ENCODE measurements at regions not wholly inside any gene's neighbourhood (a gene's known extent, or its start where the extent isn't known, plus 50 kb on each side); places are given as distances from the start of the nearest gene placed in this dataset.
"Not testable (repeated sequence)": the region's sequence is repeated elsewhere in the genome, so short reads cannot be mapped to it uniquely, and the experiment has no call there.

DNA sequence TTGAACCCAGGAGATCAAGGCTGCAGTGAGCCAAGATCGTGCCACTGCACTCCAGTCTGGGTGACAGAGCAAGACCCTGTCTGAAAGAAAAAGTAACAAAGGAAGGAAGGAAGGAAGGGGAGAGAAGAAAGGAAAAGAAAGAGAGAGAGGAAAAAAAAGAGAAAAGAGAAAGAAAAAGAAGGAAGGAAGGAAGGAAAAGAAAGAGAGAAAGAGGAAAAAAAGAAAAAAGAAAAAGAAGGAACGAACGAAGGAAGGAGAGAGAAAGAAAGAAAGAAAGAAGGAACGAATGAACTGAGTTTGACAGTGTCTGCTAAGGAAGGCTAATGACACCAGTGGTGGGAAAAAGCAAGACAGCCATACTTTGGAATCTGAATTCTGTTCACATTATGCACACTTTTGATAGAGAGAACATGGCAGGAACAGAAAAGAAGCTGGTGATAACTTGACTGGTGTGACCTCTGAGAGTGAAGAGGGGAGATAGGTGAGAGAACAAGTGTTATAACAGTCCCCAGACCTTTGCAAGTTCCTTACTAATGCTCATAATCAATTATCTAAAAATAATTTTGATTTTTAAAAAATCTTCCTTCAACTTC is 93.3 kb upstream of the MYLIP start:
- Histone ChIP-seq H3K9me3 (ENCODE audit: control insufficient read depth in 2 of 2, insufficient read depth in 1 of 2, low read depth in 1 of 2, low read length in 1 of 2) (peaks cover 0 to 17% of the 10 kb centered on the region in 2 donors), H3K27ac (ENCODE audit: low read depth in 1 of 3, low read length in 2 of 3) (no peak overlapping the region), H3K4me1 (ENCODE audit: control insufficient read depth in 3 of 3, insufficient read depth in 2 of 3, low read depth in 1 of 3, low read length in 2 of 3) (no peaks in the 10 kb centered on the region), H3K27me3 (ENCODE audit: control insufficient read depth in 3 of 3, insufficient read depth in 3 of 3, low read length in 3 of 3) (no peaks in the 10 kb centered on the region), H3K36me3 (ENCODE audit: control insufficient read depth in 3 of 3, insufficient read depth in 2 of 3, low read depth in 1 of 3, low read length in 3 of 3) (no peaks in the 10 kb centered on the region), H3K4me3 (ENCODE audit: low read depth in 1 of 3, low read length in 3 of 3) (no peak overlapping the region)
- DNase-seq (no peak), FAIRE-seq (no peak)
- WGBS, 3 donors = 79 to 87% (median 80%) methylated on average over 4 of the region's 4 CpGs

GRCh38 chr6:16033214-16033613 is 95.7 kb upstream of the MYLIP start:
- FAIRE-seq (no peak), DNase-seq (no peak)
- Histone ChIP-seq H3K4me1 (ENCODE audit: control insufficient read depth in 3 of 3, insufficient read depth in 2 of 3, low read depth in 1 of 3, low read length in 2 of 3) (no peaks in the 10 kb centered on the region), H3K9me3 (ENCODE audit: control insufficient read depth in 2 of 2, insufficient read depth in 1 of 2, low read depth in 1 of 2, low read length in 1 of 2) (peaks cover 0 to 8% of the 10 kb centered on the region in 2 donors), H3K27me3 (ENCODE audit: control insufficient read depth in 3 of 3, insufficient read depth in 3 of 3, low read length in 3 of 3) (no peaks in the 10 kb centered on the region), H3K27ac (ENCODE audit: low read depth in 1 of 3, low read length in 2 of 3) (no peak overlapping the region), H3K36me3 (ENCODE audit: control insufficient read depth in 3 of 3, insufficient read depth in 2 of 3, low read depth in 1 of 3, low read length in 3 of 3) (no peaks in the 10 kb centered on the region), H3K4me3 (ENCODE audit: low read depth in 1 of 3, low read length in 3 of 3) (no peak overlapping the region)
- WGBS, 3 donors = 25 to 49% (median 43%) methylated on average over 3 of the region's 3 CpGs

- no peak overlapping the region for H3K4me3 ChIP-seq (ENCODE audit: low read depth in 1 of 3, low read length in 3 of 3)
- 79 to 84% (median 82%) methylated on average over 6 of the region's 6 CpGs for WGBS, 3 donors
- no peak for FAIRE-seq
Measured at GRCh38 chr6:16031278-16031981, 97.5 kb upstream of the MYLIP start.

GRCh38 chr6:16028966-16029365 is 99.9 kb upstream of the MYLIP start:
- Histone ChIP-seq H3K9me3 (ENCODE audit: control insufficient read depth in 2 of 2, insufficient read depth in 1 of 2, low read depth in 1 of 2, low read length in 1 of 2) (peaks cover 0 to 8% of the 10 kb centered on the region in 2 donors), H3K4me1 (ENCODE audit: control insufficient read depth in 3 of 3, insufficient read depth in 2 of 3, low read depth in 1 of 3, low read length in 2 of 3) (no peaks in the 10 kb centered on the region), H3K36me3 (ENCODE audit: control insufficient read depth in 3 of 3, insufficient read depth in 2 of 3, low read depth in 1 of 3, low read length in 3 of 3) (no peaks in the 10 kb centered on the region), H3K4me3 (ENCODE audit: low read depth in 1 of 3, low read length in 3 of 3) (no peak overlapping the region), H3K27ac (ENCODE audit: low read depth in 1 of 3, low read length in 2 of 3) (no peak overlapping the region), H3K27me3 (ENCODE audit: control insufficient read depth in 3 of 3, insufficient read depth in 3 of 3, low read length in 3 of 3) (no peaks in the 10 kb centered on the region)
- FAIRE-seq (no peak), DNase-seq (no peak)
- 79 to 91% (median 88%) methylated on average over 3 of the region's 3 CpGs for WGBS, 3 donors

More at GRCh38 chr6:16031278-16031981, 97.5 kb upstream of the MYLIP start:
- Histone ChIP-seq H3K36me3 (ENCODE audit: control insufficient read depth in 3 of 3, insufficient read depth in 2 of 3, low read depth in 1 of 3, low read length in 3 of 3) (no peaks in the 10 kb centered on the region), H3K9me3 (ENCODE audit: control insufficient read depth in 2 of 2, insufficient read depth in 1 of 2, low read depth in 1 of 2, low read length in 1 of 2) (peaks cover 0 to 8% of the 10 kb centered on the region in 2 donors), H3K4me1 (ENCODE audit: control insufficient read depth in 3 of 3, insufficient read depth in 2 of 3, low read depth in 1 of 3, low read length in 2 of 3) (no peaks in the 10 kb centered on the region), H3K27ac (ENCODE audit: low read depth in 1 of 3, low read length in 2 of 3) (no peak overlapping the region), H3K27me3 (ENCODE audit: control insufficient read depth in 3 of 3, insufficient read depth in 3 of 3, low read length in 3 of 3) (no peaks in the 10 kb centered on the region)
- DNase-seq = no peak

GRCh38 chr6:16020259-16020658 is 108.6 kb upstream of the MYLIP start:
- no peaks in the 10 kb centered on the region for H3K4me1 ChIP-seq (ENCODE audit: control insufficient read depth in 3 of 3, insufficient read depth in 2 of 3, low read depth in 1 of 3, low read length in 2 of 3)
- H3K36me3 ChIP-seq (ENCODE audit: control insufficient read depth in 3 of 3, insufficient read depth in 2 of 3, low read depth in 1 of 3, low read length in 3 of 3) = no peaks in the 10 kb centered on the region
- DNase-seq (no peak), FAIRE-seq (no peak)
- H3K9me3 ChIP-seq (ENCODE audit: control insufficient read depth in 2 of 2, insufficient read depth in 1 of 2, low read depth in 1 of 2, low read length in 1 of 2) = no peaks in the 10 kb centered on the region
- no peaks in the 10 kb centered on the region for H3K27me3 ChIP-seq (ENCODE audit: control insufficient read depth in 3 of 3, insufficient read depth in 3 of 3, low read length in 3 of 3)
- H3K27ac ChIP-seq (ENCODE audit: low read depth in 1 of 3, low read length in 2 of 3) = no peak overlapping the region
- WGBS, 3 donors = 78 to 80% (median 80%) methylated on average over 3 of the region's 3 CpGs
- no peak overlapping the region for H3K4me3 ChIP-seq (ENCODE audit: low read depth in 1 of 3, low read length in 3 of 3)

DNA sequence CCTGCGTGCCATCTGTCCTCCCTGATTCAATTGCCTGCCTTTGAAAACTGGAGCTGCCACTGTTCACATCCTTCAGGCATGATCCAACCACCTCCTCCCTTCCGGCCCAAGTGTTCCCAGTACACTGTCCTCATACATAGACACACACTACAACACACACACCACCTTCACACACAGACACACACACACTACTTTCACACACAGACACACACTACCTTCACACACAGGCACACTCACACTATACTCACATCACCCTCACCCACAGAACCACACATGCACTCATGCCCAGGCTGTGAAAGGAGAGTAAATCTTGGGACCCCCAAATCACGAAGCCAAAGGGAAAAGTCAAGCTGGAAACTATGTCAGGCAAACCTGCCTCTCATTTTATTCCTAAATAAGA is 109.4 kb upstream of the MYLIP start:
- no peaks in the 10 kb centered on the region for H3K4me1 ChIP-seq (ENCODE audit: control insufficient read depth in 3 of 3, insufficient read depth in 2 of 3, low read depth in 1 of 3, low read length in 2 of 3)
- H3K27ac ChIP-seq (ENCODE audit: low read depth in 1 of 3, low read length in 2 of 3) = no peak overlapping the region
- no peak for FAIRE-seq
- WGBS, 3 donors = 69 to 87% (median 86%) methylated on average over 3 of the region's 3 CpGs
- H3K9me3 ChIP-seq (ENCODE audit: control insufficient read depth in 2 of 2, insufficient read depth in 1 of 2, low read depth in 1 of 2, low read length in 1 of 2) = no peaks in the 10 kb centered on the region
- no peak overlapping the region for H3K4me3 ChIP-seq (ENCODE audit: low read depth in 1 of 3, low read length in 3 of 3)
- no peaks in the 10 kb centered on the region for H3K36me3 ChIP-seq (ENCODE audit: control insufficient read depth in 3 of 3, insufficient read depth in 2 of 3, low read depth in 1 of 3, low read length in 3 of 3)
- no peak for DNase-seq
- H3K27me3 ChIP-seq (ENCODE audit: control insufficient read depth in 3 of 3, insufficient read depth in 3 of 3, low read length in 3 of 3) = no peaks in the 10 kb centered on the region

- H3K27ac ChIP-seq (ENCODE audit: low read depth in 1 of 3, low read length in 2 of 3) = no peak overlapping the region
- H3K9me3 ChIP-seq (ENCODE audit: control insufficient read depth in 2 of 2, insufficient read depth in 1 of 2, low read depth in 1 of 2, low read length in 1 of 2) = no peaks in the 10 kb centered on the region
- 90 to 96% (median 95%) methylated on average over 4 of the region's 4 CpGs for WGBS, 3 donors
- no peaks in the 10 kb centered on the region for H3K36me3 ChIP-seq (ENCODE audit: control insufficient read depth in 3 of 3, insufficient read depth in 2 of 3, low read depth in 1 of 3, low read length in 3 of 3)
- no peaks in the 10 kb centered on the region for H3K27me3 ChIP-seq (ENCODE audit: control insufficient read depth in 3 of 3, insufficient read depth in 3 of 3, low read length in 3 of 3)
- no peak for FAIRE-seq
- H3K4me1 ChIP-seq (ENCODE audit: control insufficient read depth in 3 of 3, insufficient read depth in 2 of 3, low read depth in 1 of 3, low read length in 2 of 3) = no peaks in the 10 kb centered on the region
- no peak overlapping the region for H3K4me3 ChIP-seq (ENCODE audit: low read depth in 1 of 3, low read length in 3 of 3)
- DNase-seq = no peak
Measured at GRCh38 chr6:16018626-16019025, 110.3 kb upstream of the MYLIP start.

GRCh38 chr6:16014325-16014724 is 114.6 kb upstream of the MYLIP start:
- FAIRE-seq; H3K4me1 ChIP-seq (ENCODE audit: control insufficient read depth in 3 of 3, insufficient read depth in 2 of 3, low read depth in 1 of 3, low read length in 2 of 3); H3K27ac ChIP-seq (ENCODE audit: low read depth in 1 of 3, low read length in 2 of 3); H3K4me3 ChIP-seq (ENCODE audit: low read depth in 1 of 3, low read length in 3 of 3); DNase-seq; H3K9me3 ChIP-seq (ENCODE audit: control insufficient read depth in 2 of 2, insufficient read depth in 1 of 2, low read depth in 1 of 2, low read length in 1 of 2); H3K27me3 ChIP-seq (ENCODE audit: control insufficient read depth in 3 of 3, insufficient read depth in 3 of 3, low read length in 3 of 3); H3K36me3 ChIP-seq (ENCODE audit: control insufficient read depth in 3 of 3, insufficient read depth in 2 of 3, low read depth in 1 of 3, low read length in 3 of 3): not testable (repeated sequence)
- WGBS, 3 donors = 75% methylated on average over 2 of the region's 3 CpGs; no CpG with 5 or more reads in 2 of the 3 donors

DNA sequence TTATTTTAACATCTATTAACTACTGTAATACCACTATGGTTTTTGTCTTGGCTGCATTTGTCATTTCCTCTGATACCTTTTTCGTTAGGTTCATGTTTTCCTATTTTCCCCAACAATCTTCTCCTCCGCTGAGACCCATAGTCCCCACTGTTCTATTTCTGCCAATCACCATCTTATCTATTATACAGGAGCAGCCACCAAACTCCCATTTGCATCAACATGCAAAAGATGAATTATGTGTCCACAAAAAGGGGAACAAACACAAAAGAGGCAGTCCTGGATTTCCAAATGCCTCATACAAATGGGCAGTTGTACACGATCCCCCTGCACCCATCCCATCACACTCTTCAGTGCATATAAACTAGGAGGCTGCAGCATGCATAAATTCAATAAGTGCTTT is 121.7 kb upstream of the MYLIP start:
- FAIRE-seq (no peak), DNase-seq (no peak)
- Histone ChIP-seq H3K27ac (ENCODE audit: low read depth in 1 of 3, low read length in 2 of 3) (no peak overlapping the region), H3K4me3 (ENCODE audit: low read depth in 1 of 3, low read length in 3 of 3) (no peak overlapping the region), H3K4me1 (ENCODE audit: control insufficient read depth in 3 of 3, insufficient read depth in 2 of 3, low read depth in 1 of 3, low read length in 2 of 3) (no peaks in the 10 kb centered on the region), H3K27me3 (ENCODE audit: control insufficient read depth in 3 of 3, insufficient read depth in 3 of 3, low read length in 3 of 3) (no peaks in the 10 kb centered on the region), H3K9me3 (ENCODE audit: control insufficient read depth in 2 of 2, insufficient read depth in 1 of 2, low read depth in 1 of 2, low read length in 1 of 2) (no peaks in the 10 kb centered on the region), H3K36me3 (ENCODE audit: control insufficient read depth in 3 of 3, insufficient read depth in 2 of 3, low read depth in 1 of 3, low read length in 3 of 3) (no peaks in the 10 kb centered on the region)
- WGBS, 3 donors = 70 to 72% (median 71%) methylated on average over 3 of the region's 3 CpGs

Data from small intestine (tissue), 7 donors.